ENCODE measurements at regions not wholly inside any gene's neighbourhood (a gene's known extent, or its start where the extent isn't known, plus 50 kb on each side); places are given as distances from the start of the nearest gene placed in this dataset.

DNA sequence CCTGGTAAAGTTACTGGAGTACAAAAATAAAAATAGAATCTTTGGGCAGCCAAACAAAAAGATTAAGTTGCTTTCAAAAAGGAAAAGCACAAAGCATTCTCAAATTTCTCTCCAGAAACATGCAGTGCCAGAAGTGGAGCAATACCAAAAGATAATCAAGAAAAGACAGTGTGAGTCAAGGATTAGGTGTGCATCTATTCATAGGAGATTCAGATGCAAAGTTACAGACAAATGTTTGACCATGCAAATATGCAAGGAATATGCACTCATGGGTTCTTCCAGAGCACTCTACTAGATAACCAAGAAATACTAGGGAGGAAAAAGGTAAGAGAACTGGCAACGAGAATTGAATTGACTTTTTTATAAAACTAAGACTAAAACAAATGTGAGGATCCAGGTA, 51.8 kb upstream of the CDH20 start:
- POLR2A ChIA-PET = no interaction called here
- in situ Hi-C loops (cut with HindIII; ENCODE audit: low pct_unique_long_range_greater_than_20kb, low sequenced_read_pairs) = no loop called here
- Histone ChIP-seq H3K27ac (ENCODE audit: low read length) (no peak overlapping the region), H3K36me3 (ENCODE audit: control insufficient read depth, insufficient read depth, low read length) (no peaks in the 10 kb centered on the region), H3K4me1 (ENCODE audit: control insufficient read depth, insufficient read depth, low read length) (no peaks in the 10 kb centered on the region), H3K9me3 (ENCODE audit: control insufficient read depth, insufficient read depth, low read depth, low read length) (no peaks in the 10 kb centered on the region), H3K27me3 (ENCODE audit: control insufficient read depth, insufficient read depth, low read length) (no peaks in the 10 kb centered on the region), H3K4me3 (ENCODE audit: low read depth in 2 of 2, low read length in 2 of 2) (no peak overlapping the region)
- CTCF ChIA-PET = no interaction called here
- no TSS peak for BruUV-seq (replicated peaks)
- no peak for TF ChIP-seq TCF7L2 (IDR thresholded peaks at IDR 0.05; ENCODE audit: low read depth, low read length)
- TF ChIP-seq, protein P1, sequence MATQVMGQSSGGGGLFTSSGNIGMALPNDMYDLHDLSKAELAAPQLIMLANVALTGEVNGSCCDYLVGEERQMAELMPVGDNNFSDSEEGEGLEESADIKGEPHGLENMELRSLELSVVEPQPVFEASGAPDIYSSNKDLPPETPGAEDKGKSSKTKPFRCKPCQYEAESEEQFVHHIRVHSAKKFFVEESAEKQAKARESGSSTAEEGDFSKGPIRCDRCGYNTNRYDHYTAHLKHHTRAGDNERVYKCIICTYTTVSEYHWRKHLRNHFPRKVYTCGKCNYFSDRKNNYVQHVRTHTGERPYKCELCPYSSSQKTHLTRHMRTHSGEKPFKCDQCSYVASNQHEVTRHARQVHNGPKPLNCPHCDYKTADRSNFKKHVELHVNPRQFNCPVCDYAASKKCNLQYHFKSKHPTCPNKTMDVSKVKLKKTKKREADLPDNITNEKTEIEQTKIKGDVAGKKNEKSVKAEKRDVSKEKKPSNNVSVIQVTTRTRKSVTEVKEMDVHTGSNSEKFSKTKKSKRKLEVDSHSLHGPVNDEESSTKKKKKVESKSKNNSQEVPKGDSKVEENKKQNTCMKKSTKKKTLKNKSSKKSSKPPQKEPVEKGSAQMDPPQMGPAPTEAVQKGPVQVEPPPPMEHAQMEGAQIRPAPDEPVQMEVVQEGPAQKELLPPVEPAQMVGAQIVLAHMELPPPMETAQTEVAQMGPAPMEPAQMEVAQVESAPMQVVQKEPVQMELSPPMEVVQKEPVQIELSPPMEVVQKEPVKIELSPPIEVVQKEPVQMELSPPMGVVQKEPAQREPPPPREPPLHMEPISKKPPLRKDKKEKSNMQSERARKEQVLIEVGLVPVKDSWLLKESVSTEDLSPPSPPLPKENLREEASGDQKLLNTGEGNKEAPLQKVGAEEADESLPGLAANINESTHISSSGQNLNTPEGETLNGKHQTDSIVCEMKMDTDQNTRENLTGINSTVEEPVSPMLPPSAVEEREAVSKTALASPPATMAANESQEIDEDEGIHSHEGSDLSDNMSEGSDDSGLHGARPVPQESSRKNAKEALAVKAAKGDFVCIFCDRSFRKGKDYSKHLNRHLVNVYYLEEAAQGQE (IDR thresholded peaks at IDR 0.05; ENCODE audit: insufficient read depth in 1 of 2, low read depth in 2 of 2, low read length in 1 of 2) = no peak
- TF ChIP-seq POLR2AphosphoS5 (IDR thresholded peaks at IDR 0.05; ENCODE audit: low read depth, low read length) = no peak
- TF ChIP-seq SIN3A (IDR thresholded peaks at IDR 0.05; ENCODE audit: borderline replicate concordance, insufficient read depth, low read depth, low read length) = no peak
- TF ChIP-seq, protein P2, sequence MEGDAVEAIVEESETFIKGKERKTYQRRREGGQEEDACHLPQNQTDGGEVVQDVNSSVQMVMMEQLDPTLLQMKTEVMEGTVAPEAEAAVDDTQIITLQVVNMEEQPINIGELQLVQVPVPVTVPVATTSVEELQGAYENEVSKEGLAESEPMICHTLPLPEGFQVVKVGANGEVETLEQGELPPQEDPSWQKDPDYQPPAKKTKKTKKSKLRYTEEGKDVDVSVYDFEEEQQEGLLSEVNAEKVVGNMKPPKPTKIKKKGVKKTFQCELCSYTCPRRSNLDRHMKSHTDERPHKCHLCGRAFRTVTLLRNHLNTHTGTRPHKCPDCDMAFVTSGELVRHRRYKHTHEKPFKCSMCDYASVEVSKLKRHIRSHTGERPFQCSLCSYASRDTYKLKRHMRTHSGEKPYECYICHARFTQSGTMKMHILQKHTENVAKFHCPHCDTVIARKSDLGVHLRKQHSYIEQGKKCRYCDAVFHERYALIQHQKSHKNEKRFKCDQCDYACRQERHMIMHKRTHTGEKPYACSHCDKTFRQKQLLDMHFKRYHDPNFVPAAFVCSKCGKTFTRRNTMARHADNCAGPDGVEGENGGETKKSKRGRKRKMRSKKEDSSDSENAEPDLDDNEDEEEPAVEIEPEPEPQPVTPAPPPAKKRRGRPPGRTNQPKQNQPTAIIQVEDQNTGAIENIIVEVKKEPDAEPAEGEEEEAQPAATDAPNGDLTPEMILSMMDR (IDR thresholded peaks at IDR 0.05) = no peak
- DNase-seq (ENCODE audit: low read depth, low spot score) = no peak
- intact Hi-C loops (cut with micrococcal nuclease; ENCODE audit: unreplicated experiment) = no loop called here
- no peak for ATAC-seq

DNA sequence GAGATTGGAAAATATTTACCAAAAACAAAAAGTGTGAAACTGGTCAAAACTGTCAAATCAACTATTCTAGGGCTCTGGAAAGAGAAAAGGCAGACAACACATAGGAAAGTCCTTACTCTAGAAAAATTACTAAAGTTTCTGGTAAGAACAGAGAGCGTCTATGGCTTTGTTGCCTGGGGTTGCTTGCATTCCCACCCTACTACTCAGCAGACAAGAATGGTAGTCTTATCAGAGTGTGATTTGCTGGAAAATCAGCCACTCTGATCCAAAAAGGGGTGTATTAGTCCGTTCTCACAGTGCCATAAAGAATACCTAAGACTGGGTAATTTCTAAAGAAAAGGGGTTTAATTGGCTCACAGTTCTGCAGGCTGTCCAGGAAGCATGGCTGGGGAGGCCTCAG, 50.3 kb upstream of the CDH20 start:
- H3K4me1 ChIP-seq (ENCODE audit: control insufficient read depth, insufficient read depth, low read length) = no peaks in the 10 kb centered on the region
- in situ Hi-C loops (cut with HindIII; ENCODE audit: low pct_unique_long_range_greater_than_20kb, low sequenced_read_pairs) = no loop called here
- no peak for ATAC-seq
- TF ChIP-seq SIN3A (IDR thresholded peaks at IDR 0.05; ENCODE audit: borderline replicate concordance, insufficient read depth, low read depth, low read length) = no peak
- TF ChIP-seq, protein P1 (IDR thresholded peaks at IDR 0.05; ENCODE audit: insufficient read depth in 1 of 2, low read depth in 2 of 2, low read length in 1 of 2) = no peak
- TF ChIP-seq TCF7L2 (IDR thresholded peaks at IDR 0.05; ENCODE audit: low read depth, low read length) = no peak
- TF ChIP-seq, protein P2 (IDR thresholded peaks at IDR 0.05) = no peak
- TF ChIP-seq POLR2AphosphoS5 (IDR thresholded peaks at IDR 0.05; ENCODE audit: low read depth, low read length) = no peak
- CTCF ChIA-PET = no interaction called here
- DNase-seq (ENCODE audit: low read depth, low spot score) = no peak
- H3K4me3 ChIP-seq (ENCODE audit: low read depth in 2 of 2, low read length in 2 of 2) = no peak overlapping the region
- POLR2A ChIA-PET = no interaction called here
- no peaks in the 10 kb centered on the region for H3K9me3 ChIP-seq (ENCODE audit: control insufficient read depth, insufficient read depth, low read depth, low read length)
- H3K27ac ChIP-seq (ENCODE audit: low read length) = no peak overlapping the region
- BruUV-seq (replicated peaks) = no TSS peak
- H3K36me3 ChIP-seq (ENCODE audit: control insufficient read depth, insufficient read depth, low read length) = no peaks in the 10 kb centered on the region
- intact Hi-C loops (cut with micrococcal nuclease; ENCODE audit: unreplicated experiment) = no loop called here
- no peaks in the 10 kb centered on the region for H3K27me3 ChIP-seq (ENCODE audit: control insufficient read depth, insufficient read depth, low read length)
